Stimulated activated naive CD8-positive, alpha-beta T cell treated with anti-CD3 and anti-CD28 coated beads, Interleukin-15, amount 100 ng/mL, for 72 hours (primary cell): ENCODE measurements at regions not wholly inside any gene's neighbourhood (a gene's known extent, or its start where the extent isn't known, plus 50 kb on each side); places are given as distances from the start of the nearest gene placed in this dataset.
A peak's percentile ranks its signal among the peaks of the same experiment; 100 is the strongest.
"Not testable (repeated sequence)": the region's sequence is repeated elsewhere in the genome, so short reads cannot be mapped to it uniquely, and the experiment has no call there.

Source experiments
- ATAC-seq: fragments of 150-1000 bp; cut with Tn5 transposase; 2 replicates; pipeline ENCODE4 v1.10.0; 2021; ENCODE audit warnings: mild to moderate bottlenecking, moderate library complexity
- DNase-seq, 2 donors: peaks; one replicate each; pipeline ENCODE4 v3.0.0; 2021 to 2022
- H3K27ac Mint-ChIP-seq, 2 donors: one replicate each; pipeline ENCODE4 v1.8.0; 2022; ENCODE audit warnings: mild to moderate bottlenecking in 2 of 2, mixed read lengths in 2 of 2, moderate library complexity in 2 of 2
- H3K27me3 Mint-ChIP-seq: one replicate; pipeline ENCODE4 v1.8.0; 2022; ENCODE audit warnings: mixed read lengths
- H3K4me1 Mint-ChIP-seq: one replicate; pipeline ENCODE4 v1.8.0; 2022; ENCODE audit warnings: mild to moderate bottlenecking, mixed read lengths
- H3K4me3 Mint-ChIP-seq, 2 donors: one replicate each; pipeline ENCODE4 v1.8.0; 2022; ENCODE audit warnings: mild to moderate bottlenecking in 2 of 2, mixed read lengths in 2 of 2, moderate library complexity in 1 of 2
- H3K9me3 Mint-ChIP-seq, 2 donors: one replicate each; pipeline ENCODE4 v1.8.0; 2022; ENCODE audit warnings: mixed read lengths in 2 of 2

- Mint-ChIP-seq H3K4me1 (no peaks in the 10 kb centered on the region), H3K27me3 (no peaks in the 10 kb centered on the region), H3K9me3 (no peaks in the 10 kb centered on the region), H3K27ac (no peak overlapping the region), H3K4me3 (no peak overlapping the region)
- ATAC-seq (no peak), DNase-seq (no peak)
These were observed 904.1 kb downstream of the NLGN4X start for GRCh38 chrX:5324546-5324945.

- no peaks in the 10 kb centered on the region for H3K4me1 Mint-ChIP-seq
- ATAC-seq (no peak), DNase-seq (no peak)
- H3K27ac Mint-ChIP-seq: no peak overlapping the region
- no peaks in the 10 kb centered on the region for H3K9me3 Mint-ChIP-seq
- H3K4me3 Mint-ChIP-seq: no peak overlapping the region
- H3K27me3 Mint-ChIP-seq: no peaks in the 10 kb centered on the region
These were observed 914.5 kb downstream of the NLGN4X start for GRCh38 chrX:5314148-5314547.

GRCh38 chrX:5307416-5307815, 921.3 kb downstream of the NLGN4X start:
- ATAC-seq (no peak), DNase-seq (no peak)
- H3K9me3 Mint-ChIP-seq: no peaks in the 10 kb centered on the region
- no peak overlapping the region for H3K4me3 Mint-ChIP-seq
- no peaks in the 10 kb centered on the region for H3K27me3 Mint-ChIP-seq
- no peaks in the 10 kb centered on the region for H3K4me1 Mint-ChIP-seq
- no peak overlapping the region for H3K27ac Mint-ChIP-seq

GRCh38 chrX:5306654-5307121, 922.0 kb downstream of the NLGN4X start:
- no peaks in the 10 kb centered on the region for H3K9me3 Mint-ChIP-seq
- no peak overlapping the region for H3K4me3 Mint-ChIP-seq
- peak in 1 of 2 donors; percentile 7 for DNase-seq
- ATAC-seq: peak; percentile 46
- H3K4me1 Mint-ChIP-seq: no peaks in the 10 kb centered on the region
- peak overlapping the region in 1 of 2 donors; percentile 40 for H3K27ac Mint-ChIP-seq
- no peaks in the 10 kb centered on the region for H3K27me3 Mint-ChIP-seq

- DNase-seq (no peak), ATAC-seq (no peak)
- H3K9me3 Mint-ChIP-seq: no peaks in the 10 kb centered on the region
- H3K4me1 Mint-ChIP-seq: no peaks in the 10 kb centered on the region
- no peak overlapping the region for H3K4me3 Mint-ChIP-seq
- no peak overlapping the region for H3K27ac Mint-ChIP-seq
- no peaks in the 10 kb centered on the region for H3K27me3 Mint-ChIP-seq
These were observed 923.2 kb downstream of the NLGN4X start for GRCh38 chrX:5305452-5305851.

GRCh38 chrX:5295004-5295403, 933.7 kb downstream of the NLGN4X start:
- Mint-ChIP-seq H3K4me1 (no peaks in the 10 kb centered on the region), H3K9me3 (no peaks in the 10 kb centered on the region), H3K4me3 (no peak overlapping the region), H3K27ac (no peak overlapping the region), H3K27me3 (no peaks in the 10 kb centered on the region)
- no peak for DNase-seq
- no peak for ATAC-seq

GRCh38 chrX:5290635-5291034, 938.0 kb downstream of the NLGN4X start:
- ATAC-seq (no peak), DNase-seq (no peak)
- Mint-ChIP-seq H3K27me3 (no peaks in the 10 kb centered on the region), H3K9me3 (peaks cover 0 to 6% of the 10 kb centered on the region in 2 donors), H3K4me3 (no peak overlapping the region), H3K27ac (no peak overlapping the region), H3K4me1 (no peaks in the 10 kb centered on the region)

- H3K4me1 Mint-ChIP-seq, ATAC-seq, H3K27me3 Mint-ChIP-seq: not testable (repeated sequence)
These were observed 938.7 kb downstream of the NLGN4X start for GRCh38 chrX:5289949-5290348.

GRCh38 chrX:5278908-5279307, 949.8 kb downstream of the NLGN4X start:
- ATAC-seq (no peak), DNase-seq (no peak)
- no peak overlapping the region for H3K4me3 Mint-ChIP-seq
- no peaks in the 10 kb centered on the region for H3K27me3 Mint-ChIP-seq
- H3K9me3 Mint-ChIP-seq: peaks cover 0 to 7% of the 10 kb centered on the region in 2 donors
- no peaks in the 10 kb centered on the region for H3K4me1 Mint-ChIP-seq
- no peak overlapping the region for H3K27ac Mint-ChIP-seq

More at GRCh38 chrX:5289949-5290348, 938.7 kb downstream of the NLGN4X start:
- H3K27ac Mint-ChIP-seq, H3K9me3 Mint-ChIP-seq, H3K4me3 Mint-ChIP-seq, DNase-seq: not testable (repeated sequence)

- H3K4me1 Mint-ChIP-seq: no peaks in the 10 kb centered on the region
- no peaks in the 10 kb centered on the region for H3K27me3 Mint-ChIP-seq
- no peak overlapping the region for H3K4me3 Mint-ChIP-seq
- ATAC-seq (no peak), DNase-seq (no peak)
- H3K9me3 Mint-ChIP-seq: no peaks in the 10 kb centered on the region
- H3K27ac Mint-ChIP-seq: no peak overlapping the region
These were observed 963.3 kb downstream of the NLGN4X start for GRCh38 chrX:5265324-5265850.

- H3K27me3 Mint-ChIP-seq: no peaks in the 10 kb centered on the region
- H3K4me1 Mint-ChIP-seq: no peaks in the 10 kb centered on the region
- H3K9me3 Mint-ChIP-seq: no peaks in the 10 kb centered on the region
- no peak for ATAC-seq
- H3K4me3 Mint-ChIP-seq: no peak overlapping the region
- DNase-seq: no peak
- no peak overlapping the region for H3K27ac Mint-ChIP-seq
These were observed 978.6 kb downstream of the NLGN4X start for GRCh38 chrX:5250106-5250505.

- DNase-seq (no peak), ATAC-seq (no peak)
- Mint-ChIP-seq H3K27me3 (no peaks in the 10 kb centered on the region), H3K9me3 (peaks cover 0 to 4% of the 10 kb centered on the region in 2 donors), H3K4me3 (no peak overlapping the region), H3K27ac (no peak overlapping the region), H3K4me1 (no peaks in the 10 kb centered on the region)
These were observed 986.4 kb downstream of the NLGN4X start for GRCh38 chrX:5242091-5242790.

GRCh38 chrX:5236749-5237148, 991.9 kb downstream of the NLGN4X start:
- Mint-ChIP-seq H3K27ac (no peak overlapping the region), H3K4me1 (no peaks in the 10 kb centered on the region), H3K4me3 (no peak overlapping the region), H3K27me3 (no peaks in the 10 kb centered on the region), H3K9me3 (no peaks in the 10 kb centered on the region)
- no peak for ATAC-seq
- DNase-seq: no peak

GRCh38 chrX:5236096-5236495, 992.6 kb downstream of the NLGN4X start:
- Mint-ChIP-seq H3K4me1 (no peaks in the 10 kb centered on the region), H3K9me3 (no peaks in the 10 kb centered on the region), H3K27me3 (no peaks in the 10 kb centered on the region), H3K4me3 (no peak overlapping the region), H3K27ac (no peak overlapping the region)
- ATAC-seq: no peak
- no peak for DNase-seq

GRCh38 chrX:5233830-5234229, 994.8 kb downstream of the NLGN4X start:
- no peak for DNase-seq
- Mint-ChIP-seq H3K27ac (no peak overlapping the region), H3K9me3 (no peaks in the 10 kb centered on the region), H3K27me3 (no peaks in the 10 kb centered on the region), H3K4me3 (no peak overlapping the region), H3K4me1 (no peaks in the 10 kb centered on the region)
- no peak for ATAC-seq

- Mint-ChIP-seq H3K9me3 (peaks cover 7 to 18% of the 10 kb centered on the region in 2 donors), H3K4me1 (no peaks in the 10 kb centered on the region), H3K27ac (no peak overlapping the region), H3K4me3 (no peak overlapping the region), H3K27me3 (no peaks in the 10 kb centered on the region)
- ATAC-seq (no peak), DNase-seq (no peak)
These were observed 1008.2 kb downstream of the NLGN4X start for GRCh38 chrX:5220421-5220820.

- no peaks in the 10 kb centered on the region for H3K27me3 Mint-ChIP-seq
These were observed 1033.9 kb downstream of the NLGN4X start for GRCh38 chrX:5194806-5195205.

More at GRCh38 chrX:5194806-5195205, 1033.9 kb downstream of the NLGN4X start:
- H3K9me3 Mint-ChIP-seq: no peaks in the 10 kb centered on the region
- H3K27ac Mint-ChIP-seq: no peak overlapping the region
- H3K4me3 Mint-ChIP-seq: no peak overlapping the region
- H3K4me1 Mint-ChIP-seq: no peaks in the 10 kb centered on the region
- ATAC-seq: no peak
- DNase-seq: no peak
